ENCODE measurements at regions not wholly inside any gene's neighbourhood (a gene's known extent, or its start where the extent isn't known, plus 50 kb on each side); places are given as distances from the start of the nearest gene placed in this dataset.
A peak's percentile ranks its signal among the peaks of the same experiment; 100 is the strongest.

GRCh38 chr13:52922961-52923360 is 74.5 kb upstream of the PCDH8 start:
- Histone ChIP-seq H3K27me3 (ENCODE audit: control insufficient read depth in 3 of 3, insufficient read depth in 3 of 3, low read depth in 1 of 3, low read length in 3 of 3) (no peaks in the 10 kb centered on the region), H3K4me3 (ENCODE audit: low read length in 2 of 2) (no peak overlapping the region), H3K9me3 (replicated peaks in 1 of 2; ENCODE audit: control insufficient read depth in 2 of 2, insufficient read depth in 1 of 2, low read depth in 1 of 2, low read length in 2 of 2) (no peaks in the 10 kb centered on the region), H2AK5ac (ENCODE audit: low read depth, low read length) (no peak overlapping the region), H3K36me3 (replicated peaks in 1 of 2; ENCODE audit: control insufficient read depth in 2 of 2, insufficient read depth in 2 of 2, low read length in 2 of 2) (no peaks in the 10 kb centered on the region), H3K9ac (ENCODE audit: low read depth, low read length, poor library complexity) (no peak overlapping the region), H2BK15ac (ENCODE audit: low read length) (no peak overlapping the region), H2BK5ac (ENCODE audit: low read length) (no peak overlapping the region), H3K23ac (ENCODE audit: low read depth, low read length, poor library complexity) (no peak overlapping the region), H3K4me1 (ENCODE audit: control insufficient read depth in 2 of 2, insufficient read depth in 1 of 2, low read depth in 1 of 2, low read length in 2 of 2) (peaks cover 5 to 13% of the 10 kb centered on the region in 2 donors), H2BK120ac (ENCODE audit: low read depth, low read length) (no peak overlapping the region), H3K27ac (replicated peaks; ENCODE audit: low read length) (no peak overlapping the region), H3K79me1 (ENCODE audit: low read depth, low read length) (no peaks in the 10 kb centered on the region), H3K4me2 (ENCODE audit: insufficient read depth, low read length, poor library complexity, severe bottlenecking) (no peak overlapping the region), H3K18ac (ENCODE audit: low read length) (no peak overlapping the region), H4K91ac (ENCODE audit: low read depth, low read length, poor library complexity) (no peak overlapping the region), H2AFZ (ENCODE audit: low read length) (no peak overlapping the region), H3K14ac (ENCODE audit: low read length) (no peak overlapping the region), H2BK12ac (ENCODE audit: low read length) (no peak overlapping the region), H4K8ac (ENCODE audit: low read depth, low read length) (no peak overlapping the region), H3K4ac (ENCODE audit: low read length) (no peak overlapping the region)
- WGBS, 2 donors (ENCODE audit: extremely low coverage in 2 of 2, insufficient read length in 2 of 2, insufficient replicate concordance in 1 of 2) = no CpG with 5 or more reads among the region's 1 CpG
- no peak for DNase-seq (ENCODE audit: low spot score)

GRCh38 chr13:52921194-52921593 is 72.8 kb upstream of the PCDH8 start:
- Histone ChIP-seq H3K27me3 (ENCODE audit: control insufficient read depth in 3 of 3, insufficient read depth in 3 of 3, low read depth in 1 of 3, low read length in 3 of 3) (no peaks in the 10 kb centered on the region), H2BK5ac (ENCODE audit: low read length) (no peak overlapping the region), H2AFZ (ENCODE audit: low read length) (no peak overlapping the region), H4K91ac (ENCODE audit: low read depth, low read length, poor library complexity) (no peak overlapping the region), H4K8ac (ENCODE audit: low read depth, low read length) (no peak overlapping the region), H3K4me2 (ENCODE audit: insufficient read depth, low read length, poor library complexity, severe bottlenecking) (no peak overlapping the region), H3K9ac (ENCODE audit: low read depth, low read length, poor library complexity) (no peak overlapping the region), H3K27ac (replicated peaks; ENCODE audit: low read length) (no peak overlapping the region), H3K4me3 (ENCODE audit: low read length in 2 of 2) (peak overlapping the region in 1 of 2 donors; percentile 66), H3K4ac (ENCODE audit: low read length) (no peak overlapping the region), H3K23ac (ENCODE audit: low read depth, low read length, poor library complexity) (no peak overlapping the region), H3K79me1 (ENCODE audit: low read depth, low read length) (no peaks in the 10 kb centered on the region), H3K18ac (ENCODE audit: low read length) (no peak overlapping the region), H3K4me1 (ENCODE audit: control insufficient read depth in 2 of 2, insufficient read depth in 1 of 2, low read depth in 1 of 2, low read length in 2 of 2) (peaks cover 5 to 13% of the 10 kb centered on the region in 2 donors), H3K9me3 (replicated peaks in 1 of 2; ENCODE audit: control insufficient read depth in 2 of 2, insufficient read depth in 1 of 2, low read depth in 1 of 2, low read length in 2 of 2) (peaks cover 3 to 7% of the 10 kb centered on the region in 2 donors), H2AK5ac (ENCODE audit: low read depth, low read length) (no peak overlapping the region), H3K14ac (ENCODE audit: low read length) (no peak overlapping the region), H3K36me3 (replicated peaks in 1 of 2; ENCODE audit: control insufficient read depth in 2 of 2, insufficient read depth in 2 of 2, low read length in 2 of 2) (no peaks in the 10 kb centered on the region), H2BK12ac (ENCODE audit: low read length) (no peak overlapping the region), H2BK120ac (ENCODE audit: low read depth, low read length) (no peak overlapping the region), H2BK15ac (ENCODE audit: low read length) (no peak overlapping the region)
- no peak for DNase-seq (ENCODE audit: low spot score)
- WGBS, 2 donors (ENCODE audit: extremely low coverage in 2 of 2, insufficient read length in 2 of 2, insufficient replicate concordance in 1 of 2) = no CpG with 5 or more reads among the region's 3 CpGs

GRCh38 chr13:52916486-52916990 is 68.1 kb upstream of the PCDH8 start:
- H2BK15ac ChIP-seq (ENCODE audit: low read length) = no peak overlapping the region
- H3K4me2 ChIP-seq (ENCODE audit: insufficient read depth, low read length, poor library complexity, severe bottlenecking) = no peak overlapping the region
- H3K14ac ChIP-seq (ENCODE audit: low read length) = no peak overlapping the region
- no peak overlapping the region for H2BK5ac ChIP-seq (ENCODE audit: low read length)
- H3K23ac ChIP-seq (ENCODE audit: low read depth, low read length, poor library complexity) = no peak overlapping the region
- no peak overlapping the region for H2AK5ac ChIP-seq (ENCODE audit: low read depth, low read length)
- no peak for DNase-seq (ENCODE audit: low spot score)
- H2AFZ ChIP-seq (ENCODE audit: low read length) = no peak overlapping the region
- no peak overlapping the region for H4K8ac ChIP-seq (ENCODE audit: low read depth, low read length)
- no peaks in the 10 kb centered on the region for H3K36me3 ChIP-seq (replicated peaks in 1 of 2; ENCODE audit: control insufficient read depth in 2 of 2, insufficient read depth in 2 of 2, low read length in 2 of 2)
- H3K4me3 ChIP-seq (ENCODE audit: low read length in 2 of 2) = no peak overlapping the region
- H3K27ac ChIP-seq (replicated peaks; ENCODE audit: low read length) = no peak overlapping the region
- H3K9ac ChIP-seq (ENCODE audit: low read depth, low read length, poor library complexity) = no peak overlapping the region
- no peaks in the 10 kb centered on the region for H3K79me1 ChIP-seq (ENCODE audit: low read depth, low read length)
- H3K27me3 ChIP-seq (ENCODE audit: control insufficient read depth in 3 of 3, insufficient read depth in 3 of 3, low read depth in 1 of 3, low read length in 3 of 3) = no peaks in the 10 kb centered on the region
- no peak overlapping the region for H3K4ac ChIP-seq (ENCODE audit: low read length)
- H3K4me1 ChIP-seq (ENCODE audit: control insufficient read depth in 2 of 2, insufficient read depth in 1 of 2, low read depth in 1 of 2, low read length in 2 of 2) = no peaks in the 10 kb centered on the region
- no peak overlapping the region for H3K18ac ChIP-seq (ENCODE audit: low read length)
- H4K91ac ChIP-seq (ENCODE audit: low read depth, low read length, poor library complexity) = no peak overlapping the region
- H3K9me3 ChIP-seq (replicated peaks in 1 of 2; ENCODE audit: control insufficient read depth in 2 of 2, insufficient read depth in 1 of 2, low read depth in 1 of 2, low read length in 2 of 2) = peaks cover 3 to 7% of the 10 kb centered on the region in 2 donors
- no peak overlapping the region for H2BK12ac ChIP-seq (ENCODE audit: low read length)
- no peak overlapping the region for H2BK120ac ChIP-seq (ENCODE audit: low read depth, low read length)

GRCh38 chr13:52911340-52911739 is 62.9 kb upstream of the PCDH8 start:
- Histone ChIP-seq H3K4me1 (ENCODE audit: control insufficient read depth in 2 of 2, insufficient read depth in 1 of 2, low read depth in 1 of 2, low read length in 2 of 2) (peaks cover 0 to 3% of the 10 kb centered on the region in 2 donors), H3K79me1 (ENCODE audit: low read depth, low read length) (no peaks in the 10 kb centered on the region), H3K36me3 (replicated peaks in 1 of 2; ENCODE audit: control insufficient read depth in 2 of 2, insufficient read depth in 2 of 2, low read length in 2 of 2) (no peaks in the 10 kb centered on the region), H4K91ac (ENCODE audit: low read depth, low read length, poor library complexity) (no peak overlapping the region), H3K4ac (ENCODE audit: low read length) (no peak overlapping the region), H3K23ac (ENCODE audit: low read depth, low read length, poor library complexity) (no peak overlapping the region), H3K14ac (ENCODE audit: low read length) (no peak overlapping the region), H3K27me3 (ENCODE audit: control insufficient read depth in 3 of 3, insufficient read depth in 3 of 3, low read depth in 1 of 3, low read length in 3 of 3) (no peaks in the 10 kb centered on the region), H3K9me3 (replicated peaks in 1 of 2; ENCODE audit: control insufficient read depth in 2 of 2, insufficient read depth in 1 of 2, low read depth in 1 of 2, low read length in 2 of 2) (no peaks in the 10 kb centered on the region), H2BK5ac (ENCODE audit: low read length) (no peak overlapping the region), H4K8ac (ENCODE audit: low read depth, low read length) (no peak overlapping the region), H2BK12ac (ENCODE audit: low read length) (no peak overlapping the region), H2BK15ac (ENCODE audit: low read length) (no peak overlapping the region), H3K4me2 (ENCODE audit: insufficient read depth, low read length, poor library complexity, severe bottlenecking) (no peak overlapping the region), H3K4me3 (ENCODE audit: low read length in 2 of 2) (no peak overlapping the region), H2AK5ac (ENCODE audit: low read depth, low read length) (no peak overlapping the region), H2BK120ac (ENCODE audit: low read depth, low read length) (no peak overlapping the region), H3K9ac (ENCODE audit: low read depth, low read length, poor library complexity) (no peak overlapping the region), H3K27ac (replicated peaks; ENCODE audit: low read length) (no peak overlapping the region), H3K18ac (ENCODE audit: low read length) (no peak overlapping the region), H2AFZ (ENCODE audit: low read length) (no peak overlapping the region)
- DNase-seq (ENCODE audit: low spot score) = no peak
- WGBS, 2 donors (ENCODE audit: extremely low coverage in 2 of 2, insufficient read length in 2 of 2, insufficient replicate concordance in 1 of 2) = no CpG with 5 or more reads among the region's 2 CpGs

Measured in neuronal stem cell (in vitro differentiated cells).